ENCODE measurements at regions not wholly inside any gene's neighbourhood (a gene's known extent, or its start where the extent isn't known, plus 50 kb on each side); places are given as distances from the start of the nearest gene placed in this dataset.

- ChIA-PET CTCF (no interaction called here), POLR2A (ENCODE audit: unreplicated experiment) (no interaction called here)
- Histone ChIP-seq H2BK20ac (ENCODE audit: low read depth, low read length) (no peak overlapping the region), H3K9me1 (ENCODE audit: insufficient read depth, low read length) (no peaks in the 10 kb centered on the region), H4K91ac (ENCODE audit: insufficient read depth, low read depth, low read length) (no peak overlapping the region), H4K5ac (ENCODE audit: low read depth, low read length) (no peak overlapping the region), H3K4me2 (ENCODE audit: low read depth, low read length) (no peak overlapping the region), H2AFZ (replicated peaks; ENCODE audit: low read length, poor library complexity) (no peak overlapping the region), H3K27me3 (ENCODE audit: control insufficient read depth, insufficient read depth, low read length) (no peaks in the 10 kb centered on the region), H2AK9ac (replicated peaks; ENCODE audit: low read depth, low read length, poor library complexity) (no peak overlapping the region), H3K4ac (ENCODE audit: low read depth, low read length) (no peak overlapping the region), H3K36me3 (ENCODE audit: control insufficient read depth, insufficient read depth, low read length) (no peaks in the 10 kb centered on the region), H3K79me1 (ENCODE audit: low read depth in 1 of 2, low read length in 2 of 2) (no peaks in the 10 kb centered on the region), H3K56ac (ENCODE audit: extremely low read depth, insufficient read depth, low read length) (no peak overlapping the region), H4K8ac (ENCODE audit: low read depth in 2 of 2, low read length in 2 of 2) (no peak overlapping the region), H3K23ac (ENCODE audit: low read depth, low read length) (no peak overlapping the region), H3K9ac (ENCODE audit: low read depth, low read length) (no peak overlapping the region), H4K20me1 (ENCODE audit: insufficient read depth, low read length) (no peaks in the 10 kb centered on the region), H3K18ac (ENCODE audit: low read depth, low read length) (no peak overlapping the region), H2BK5ac (ENCODE audit: low read depth, low read length, poor library complexity, severe bottlenecking) (no peak overlapping the region), H2BK15ac (ENCODE audit: low read depth, low read length) (no peak overlapping the region), H3K4me1 (ENCODE audit: control insufficient read depth, insufficient read depth, low read length) (no peaks in the 10 kb centered on the region), H3K9me3 (ENCODE audit: control insufficient read depth, insufficient read depth, low read length) (no peaks in the 10 kb centered on the region), H3K14ac (replicated peaks; ENCODE audit: low read depth, low read length) (no peak overlapping the region), H2BK120ac (ENCODE audit: low read depth, low read length) (no peak overlapping the region), H3K27ac (ENCODE audit: insufficient read depth, low read length) (no peak overlapping the region), H2AK5ac (ENCODE audit: low read depth, low read length) (no peak overlapping the region), H3K4me3 (ENCODE audit: insufficient read depth, low read depth, low read length) (no peak overlapping the region)
- intact Hi-C loops (cut with micrococcal nuclease) (no loop called here), in situ Hi-C loops (cut with MboI; ENCODE audit: low sequenced_read_pairs) (no loop called here), dilution Hi-C loops (cut with HindIII; ENCODE audit: low sequenced_read_pairs, unreplicated experiment) (no loop called here)
- no TSS peak for BruUV-seq (replicated peaks)
- ATAC-seq (ENCODE audit: low read depth) (peak; percentile 53; the same call in 1 of the 2 replicates), DNase-seq (peak; percentile 23)
- TF ChIP-seq CEBPB (IDR thresholded peaks at IDR 0.05; ENCODE audit: low read depth, low read length) (no peak), NFE2L2 (IDR thresholded peaks at IDR 0.05; ENCODE audit: low read depth, low read length) (no peak), SMC3 (IDR thresholded peaks at IDR 0.05; ENCODE audit: low read depth, low read length) (no peak), RFX5 (IDR thresholded peaks at IDR 0.05; ENCODE audit: low read depth, low read length) (no peak), USF2 (IDR thresholded peaks at IDR 0.05; ENCODE audit: low read depth, low read length) (no peak), MAZ (IDR thresholded peaks at IDR 0.05; ENCODE audit: borderline replicate concordance, low read depth, low read length) (no peak), MAFK (IDR thresholded peaks at IDR 0.05; ENCODE audit: low read depth, low read length) (no peak), RAD21 (IDR thresholded peaks at IDR 0.05; ENCODE audit: low read length) (no peak), CHD1 (IDR thresholded peaks at IDR 0.05; ENCODE audit: low read depth, low read length) (no peak), MXI1 (IDR thresholded peaks at IDR 0.05; ENCODE audit: borderline replicate concordance, low read depth, low read length) (no peak), BHLHE40 (IDR thresholded peaks at IDR 0.05; ENCODE audit: low read depth, low read length) (no peak), POLR2A (IDR thresholded peaks at IDR 0.05; ENCODE audit: low read depth, low read length) (no peak)
- WGBS, 2 experiments (ENCODE audit: extremely low coverage in 2 of 2, insufficient read length in 1 of 2) = no CpG with 5 or more reads among the region's 1 CpG
Observed at GRCh38 chr2:21812766-21813165, 689.0 kb downstream of the TDRD15 start.

All from IMR-90 (cell line).